ENCODE measurements at regions not wholly inside any gene's neighbourhood (a gene's known extent, or its start where the extent isn't known, plus 50 kb on each side); places are given as distances from the start of the nearest gene placed in this dataset.

GRCh38 chr1:29657816-29658215 is 421.5 kb downstream of the PTPRU start:
- TF ChIP-seq POLR2A (IDR thresholded peaks at IDR 0.05) (no peak), CTCF (IDR thresholded peaks at IDR 0.05 in 4 of 5, conservative IDR thresholded peaks at IDR 0.05 in 1 of 5) (no peak)

Data from gastrocnemius medialis (tissue), 4 donors.